AG20443 (cell line): ENCODE measurements at regions not wholly inside any gene's neighbourhood (a gene's known extent, or its start where the extent isn't known, plus 50 kb on each side); places are given as distances from the start of the nearest gene placed in this dataset.

Source experiments
- DNase-seq: peaks from one replicate; pipeline ENCODE4 v3.0.0; 2012; ENCODE audit warnings: low spot score, mixed read lengths

DNA sequence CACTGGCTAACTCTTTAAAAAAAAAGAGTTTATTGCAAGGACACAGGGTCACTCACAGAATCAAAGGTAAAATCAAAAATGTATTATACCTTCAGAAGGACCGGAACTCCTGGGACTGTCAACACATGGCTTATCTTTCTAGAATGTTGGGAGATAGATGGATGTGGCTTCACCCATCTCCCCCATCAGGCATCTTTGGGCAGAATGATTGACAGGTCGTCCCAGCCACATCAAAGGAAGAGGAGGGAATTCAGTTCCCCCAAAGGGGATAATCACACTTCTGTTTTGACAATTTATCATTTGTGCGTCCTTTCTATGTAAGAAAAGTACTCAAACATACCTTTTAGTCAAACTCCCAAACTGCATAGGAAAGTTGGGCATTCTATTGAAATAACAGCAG is 228.6 kb upstream of the CDH5 start:
- no peak for DNase-seq

- no peak for DNase-seq
Measured at GRCh38 chr16:66136841-66137240, 229.7 kb upstream of the CDH5 start.

DNA sequence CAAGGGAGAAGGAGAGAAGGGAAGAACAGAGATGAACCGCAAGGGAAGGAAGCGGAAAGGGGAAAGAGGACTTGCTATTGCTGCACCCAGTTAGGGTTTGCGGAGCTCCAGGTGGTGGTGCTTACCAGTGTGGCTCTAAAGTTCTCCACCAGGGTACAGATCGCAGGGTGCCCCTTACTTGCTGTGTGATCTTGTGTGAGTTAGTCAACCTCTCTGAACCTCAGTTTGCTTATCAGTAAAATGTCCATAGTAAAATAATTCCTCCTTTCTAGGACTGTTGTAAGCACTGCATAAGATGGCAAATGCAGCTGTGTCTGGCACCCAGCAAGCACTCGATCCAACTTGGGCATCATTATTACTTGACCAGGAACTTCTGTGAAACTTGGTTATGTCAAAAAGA is 230.7 kb upstream of the CDH5 start:
- DNase-seq, result no peak

- peak; percentile 37 for DNase-seq
Measured at GRCh38 chr16:66135421-66135831, 231.1 kb upstream of the CDH5 start.

- no peak for DNase-seq
Measured at GRCh38 chr16:66134875-66135274, 231.6 kb upstream of the CDH5 start.

- DNase-seq, result peak; percentile 46
Measured at GRCh38 chr16:66133643-66134338, 232.7 kb upstream of the CDH5 start.

DNA sequence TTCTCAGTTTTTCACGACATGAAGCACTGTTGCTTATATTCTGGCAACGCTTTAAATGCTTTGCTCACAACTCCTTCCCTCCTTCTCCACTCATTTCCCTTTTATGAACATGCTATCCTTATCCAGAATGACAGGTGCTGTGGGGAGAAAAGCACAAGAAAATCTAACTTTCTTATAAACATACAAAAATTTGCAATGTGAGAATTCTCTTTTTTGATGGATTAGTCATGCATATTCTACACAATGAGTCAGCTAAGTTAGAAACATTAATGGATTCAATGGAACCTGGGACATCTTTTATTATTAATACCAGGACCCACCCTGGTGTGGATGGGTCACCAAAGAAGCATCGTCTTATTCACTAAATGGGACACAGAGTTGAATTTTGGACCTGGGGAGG is 234.6 kb upstream of the CDH5 start:
- DNase-seq, result no peak

DNA sequence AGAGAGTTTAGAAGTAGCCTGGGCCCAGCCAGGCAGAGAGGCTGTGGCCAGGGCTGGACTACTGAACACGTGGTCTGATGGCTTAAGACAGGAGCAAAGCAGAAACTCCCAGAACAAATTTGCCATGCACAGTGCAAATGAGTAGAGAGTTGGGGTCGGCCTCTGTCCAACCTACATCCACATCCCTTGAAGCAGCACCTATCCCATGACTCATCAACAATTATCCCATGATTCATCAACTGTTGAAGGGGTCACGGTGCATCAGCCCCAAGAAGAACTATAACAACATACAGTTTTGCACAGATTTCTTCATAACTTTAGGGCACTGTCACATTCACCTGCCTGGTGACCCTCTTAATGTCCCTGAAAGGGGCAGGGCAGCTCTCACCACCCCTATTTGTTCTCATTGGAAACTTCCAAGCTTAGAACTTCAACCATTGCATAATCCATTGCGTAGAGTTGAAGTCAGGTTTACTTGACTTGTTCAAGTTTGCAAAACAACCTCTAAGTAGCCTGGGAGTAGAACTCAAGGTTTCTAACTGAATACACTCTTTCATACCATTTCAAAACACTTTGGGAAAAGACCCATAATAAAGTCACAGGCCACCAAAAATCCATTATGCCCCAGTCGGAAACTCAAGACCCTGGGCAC is 235.2 kb upstream of the CDH5 start:
- DNase-seq, result peak; percentile 34

DNA sequence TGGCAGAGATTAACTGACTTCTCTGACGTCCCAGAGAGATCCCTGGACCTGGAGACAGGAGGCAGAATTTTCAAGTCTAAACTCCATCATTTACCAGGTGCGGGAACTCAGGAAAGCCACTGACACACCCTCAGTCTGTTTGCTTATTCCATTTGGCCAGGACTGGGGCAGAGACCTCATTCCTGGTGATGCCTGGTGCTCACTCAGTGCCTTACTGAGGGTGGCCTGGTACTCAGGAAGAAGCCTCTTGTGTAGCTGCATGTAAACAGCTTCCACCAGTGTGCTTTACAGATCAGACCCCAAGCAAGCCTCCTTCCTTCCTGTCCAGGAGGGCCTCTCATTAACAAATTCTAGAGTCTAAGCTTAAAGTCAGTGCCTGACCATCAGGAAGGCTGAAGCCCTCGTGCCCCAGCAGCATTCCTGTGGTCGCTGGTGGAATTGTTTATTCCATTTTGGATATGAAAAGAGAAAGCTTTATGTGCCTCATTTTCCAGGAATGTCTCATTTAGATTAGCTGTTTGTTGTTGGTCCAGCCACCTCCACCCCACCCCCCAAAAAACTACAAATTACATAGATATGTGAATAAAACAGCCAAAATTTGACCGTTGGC is 236.1 kb upstream of the CDH5 start:
- peak; percentile 85 for DNase-seq

- no peak for DNase-seq
Measured at GRCh38 chr16:66129196-66129595, 237.3 kb upstream of the CDH5 start.

DNA sequence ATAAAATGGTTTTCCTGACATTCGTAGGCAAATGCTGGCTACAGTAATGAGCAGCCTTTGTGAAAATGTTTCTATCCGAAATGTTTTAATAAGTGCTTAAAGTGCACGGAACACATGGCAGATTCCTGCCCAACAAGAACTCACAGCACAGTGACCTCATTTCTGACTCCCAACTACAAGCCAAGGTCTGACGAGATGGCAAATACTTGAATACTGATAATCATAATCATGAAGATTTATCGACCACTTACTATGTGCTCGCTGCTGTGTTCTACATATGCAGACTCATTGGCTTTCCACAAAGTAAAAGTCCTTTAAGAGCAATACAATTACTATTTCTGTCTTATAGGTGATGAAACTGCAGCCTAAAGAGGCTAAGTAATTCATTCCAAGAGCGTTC is 238.1 kb upstream of the CDH5 start:
- DNase-seq, result peak; percentile 33

DNA sequence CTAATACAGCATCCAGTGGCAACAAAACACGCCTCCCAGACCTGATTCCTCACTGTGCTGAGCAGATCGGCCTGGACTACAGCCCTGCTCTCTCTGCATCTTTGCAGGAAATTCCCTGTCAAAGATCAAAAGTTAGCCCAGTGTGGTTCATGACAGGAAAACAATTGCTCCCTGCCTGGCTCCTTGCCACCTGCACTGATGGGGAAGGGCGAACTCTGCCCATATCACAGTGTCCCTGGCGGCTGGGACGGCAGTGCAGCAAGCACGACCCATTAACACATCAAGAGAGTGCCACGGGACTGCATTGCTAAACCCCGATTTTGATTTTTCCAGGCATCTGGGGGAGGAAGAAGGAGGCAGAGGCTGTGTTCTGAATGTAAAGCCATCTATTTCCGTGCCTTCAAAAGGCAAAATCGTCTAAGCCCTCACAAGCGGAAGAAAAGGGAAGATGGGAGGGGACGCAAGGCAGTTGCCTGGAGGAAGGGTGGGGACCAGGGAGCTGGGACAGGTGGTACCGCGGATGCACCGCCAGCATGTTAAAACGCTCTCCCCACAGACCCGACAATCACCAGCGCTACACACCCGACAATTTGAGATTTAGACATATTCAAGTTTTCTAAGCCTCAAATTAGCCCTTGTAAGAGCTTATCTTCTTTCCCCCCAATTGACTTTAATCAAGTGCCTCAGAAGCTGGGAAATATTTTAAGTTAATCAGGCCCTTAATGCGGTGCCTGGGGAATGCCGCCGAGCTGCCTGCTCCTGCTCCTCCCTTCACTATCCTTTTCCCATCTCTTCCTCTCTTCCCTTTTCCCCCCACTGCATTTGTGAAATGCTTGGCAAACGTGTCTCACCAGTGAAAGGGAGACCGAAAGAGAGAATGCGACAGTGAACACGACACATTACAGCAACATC is 238.8 kb upstream of the CDH5 start:
- DNase-seq, result no peak

DNA sequence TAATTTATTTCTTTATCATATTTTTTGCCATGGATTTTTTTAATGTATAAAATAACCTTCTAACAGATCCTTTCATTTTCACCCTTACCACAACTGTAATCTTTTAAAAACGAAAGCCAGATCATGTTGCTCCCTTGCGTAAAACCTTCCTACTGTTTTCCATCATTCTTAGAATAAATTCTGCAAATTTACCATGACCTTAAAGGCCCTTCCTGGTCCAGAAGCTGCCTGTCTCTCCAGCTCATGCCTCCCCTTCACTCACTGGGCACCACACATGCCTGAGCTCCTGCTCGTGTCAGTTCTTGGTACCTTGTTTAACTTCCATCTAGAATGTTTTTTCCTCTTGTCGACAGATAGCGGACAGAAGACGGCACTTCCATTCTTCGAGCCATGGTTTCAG is 245.0 kb upstream of the CDH5 start:
- no peak for DNase-seq

- no peak for DNase-seq
Measured at GRCh38 chr16:66120656-66121055, 245.8 kb upstream of the CDH5 start.

DNA sequence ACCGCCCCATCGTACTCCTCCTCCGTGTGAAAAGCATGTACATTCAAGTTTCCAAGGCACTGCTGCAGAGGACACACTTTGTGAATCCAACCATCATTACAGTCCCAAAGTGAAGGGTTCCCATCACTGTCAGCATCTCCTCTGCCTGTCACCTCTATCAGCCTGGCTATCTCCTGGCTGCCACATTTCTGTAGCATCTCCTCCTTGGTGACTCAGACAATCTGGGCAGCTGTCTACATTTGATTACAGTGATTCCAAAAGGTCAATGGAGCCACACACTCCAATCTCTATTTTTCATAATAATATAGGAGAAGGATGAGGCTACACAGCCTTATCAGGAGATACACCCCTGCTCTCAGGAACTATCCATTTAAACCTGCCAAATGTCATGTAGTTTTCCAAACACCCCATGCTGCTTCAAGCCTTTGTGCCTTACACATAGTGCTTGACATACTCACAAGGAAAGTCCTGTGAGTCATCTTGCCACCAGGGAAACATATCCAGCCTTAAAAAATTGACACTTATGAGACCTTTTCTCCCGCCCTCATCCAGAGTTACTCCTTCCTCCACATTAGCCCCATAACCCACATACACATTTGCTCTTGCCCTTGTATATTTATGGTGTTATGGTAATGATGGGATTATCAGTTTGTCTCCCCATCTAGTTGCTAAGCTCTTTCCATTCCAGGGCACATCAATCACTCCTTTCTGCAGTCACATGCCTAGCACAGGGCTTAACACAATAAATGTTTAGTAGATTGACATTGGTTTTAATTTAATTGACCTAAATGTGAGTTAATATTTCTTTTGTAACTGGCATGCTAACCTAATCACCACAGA is 250.1 kb upstream of the CDH5 start:
- DNase-seq, result peak; percentile 50

DNA sequence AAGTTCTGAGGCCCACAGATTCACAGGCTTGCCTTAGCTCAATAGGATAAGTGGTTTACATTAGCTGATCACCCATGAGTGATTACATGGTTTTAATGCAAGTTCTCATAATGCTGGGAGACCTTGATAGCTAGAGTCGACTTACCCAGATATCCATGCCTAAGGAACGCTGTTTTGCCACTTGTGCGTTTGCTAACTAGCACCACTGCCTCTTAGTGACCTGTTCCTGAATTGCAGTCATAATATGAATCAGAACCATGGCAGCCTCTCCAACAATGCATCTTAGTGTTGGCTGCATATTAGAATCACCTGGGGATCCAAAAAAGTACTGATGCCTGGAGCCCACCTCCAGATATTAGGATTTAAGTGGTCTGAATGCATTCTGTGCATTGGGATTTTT is 251.1 kb upstream of the CDH5 start:
- DNase-seq, result no peak

GRCh38 chr16:66113223-66113622 is 253.3 kb upstream of the CDH5 start:
- no peak for DNase-seq

GRCh38 chr16:66109677-66110076 is 256.8 kb upstream of the CDH5 start:
- no peak for DNase-seq

DNA sequence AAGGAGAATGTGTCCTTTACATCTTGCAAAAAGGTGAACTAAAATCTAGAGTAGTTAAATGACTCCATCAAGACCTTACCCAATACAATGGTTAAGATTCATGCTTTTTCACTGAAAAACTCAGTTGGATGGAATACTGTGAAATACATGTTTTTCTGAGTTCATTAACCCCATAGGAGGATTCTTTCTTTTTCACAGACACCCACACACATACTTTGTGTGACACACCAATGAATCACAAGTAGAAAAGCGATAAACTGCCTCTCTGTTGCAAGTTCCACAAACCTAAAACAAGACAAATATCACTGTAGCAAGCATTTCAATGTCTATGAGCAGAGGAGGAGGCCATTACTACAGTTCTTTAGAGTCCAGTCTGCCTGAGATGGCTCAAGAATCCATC is 258.8 kb upstream of the CDH5 start:
- DNase-seq, result peak; percentile 72

DNA sequence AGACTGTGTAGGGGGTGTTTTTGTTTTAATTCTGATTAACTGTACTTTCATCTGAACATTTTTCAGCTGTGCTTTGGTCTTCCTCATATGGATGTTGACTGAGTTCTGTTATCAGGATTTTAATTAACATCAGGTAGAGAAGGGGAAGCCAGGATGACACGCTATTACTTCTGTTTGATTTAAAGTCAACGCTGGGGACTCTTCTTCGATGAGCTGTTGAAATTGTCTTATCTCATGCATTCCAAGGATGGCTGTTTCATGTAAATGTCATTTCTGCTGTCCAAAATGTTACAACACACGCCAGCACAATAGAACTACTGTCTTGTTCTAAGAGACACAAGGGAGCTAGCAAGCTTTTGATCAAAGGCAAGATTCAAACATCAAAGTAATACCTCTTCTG is 263.3 kb upstream of the CDH5 start:
- no peak for DNase-seq

GRCh38 chr16:66099306-66099705 is 267.2 kb upstream of the CDH5 start:
- no peak for DNase-seq

- DNase-seq, result no peak
Measured at GRCh38 chr16:66097751-66098150, 268.7 kb upstream of the CDH5 start.
